Mammary epithelial cell (primary cell): ENCODE measurements at regions not wholly inside any gene's neighbourhood (a gene's known extent, or its start where the extent isn't known, plus 50 kb on each side); places are given as distances from the start of the nearest gene placed in this dataset.

Source experiments
- CTCF ChIP-seq, 2 donors: IDR thresholded peaks in 1 of 2; conservative IDR thresholded peaks in 1 of 2; 2 replicates each; pipeline ENCODE4 v1.5.1; 2011 to 2012; ENCODE audit warnings: inconsistent platforms in 2 of 2, low read length in 2 of 2, mild to moderate bottlenecking in 2 of 2, control low read depth in 1 of 2, low read depth in 1 of 2; ENCODE audit not compliant: insufficient read depth in 1 of 2; ENCODE audit errors: extremely low read depth in 1 of 2
- EZH2 ChIP-seq: IDR thresholded peaks from 2 replicates; pipeline ENCODE4 v1.6.1; 2012; ENCODE audit warnings: low read length, inconsistent platforms, borderline replicate concordance

- no peak for TF ChIP-seq CTCF (conservative IDR thresholded peaks at IDR 0.05 in 1 of 2, IDR thresholded peaks at IDR 0.05 in 1 of 2; ENCODE audit: extremely low read depth in 1 of 2, insufficient read depth in 1 of 2, low read depth in 1 of 2, low read length in 2 of 2)
- no peak for TF ChIP-seq EZH2
Observed at GRCh38 chr4:83837614-83838308, 301.9 kb downstream of the GPAT3 start.
